ENCODE measurements at regions not wholly inside any gene's neighbourhood (a gene's known extent, or its start where the extent isn't known, plus 50 kb on each side); places are given as distances from the start of the nearest gene placed in this dataset.

- in situ Hi-C loops (cut with HindIII; ENCODE audit: low pct_unique_long_range_greater_than_20kb, low sequenced_read_pairs): no loop called here
- DNase-seq (ENCODE audit: low read depth, low spot score): no peak
Measured at GRCh38 chr7:116083796-116084195, 53.2 kb upstream of the TFEC start.

- no peak for DNase-seq (ENCODE audit: low read depth, low spot score)
- in situ Hi-C loops (cut with HindIII; ENCODE audit: low pct_unique_long_range_greater_than_20kb, low sequenced_read_pairs): no loop called here
Measured at GRCh38 chr7:116086547-116087045, 56.0 kb upstream of the TFEC start.

GRCh38 chr7:116087291-116087690, 56.7 kb upstream of the TFEC start:
- in situ Hi-C loops (cut with HindIII; ENCODE audit: low pct_unique_long_range_greater_than_20kb, low sequenced_read_pairs): no loop called here
- no peak for DNase-seq (ENCODE audit: low read depth, low spot score)

- in situ Hi-C loops (cut with HindIII; ENCODE audit: low pct_unique_long_range_greater_than_20kb, low sequenced_read_pairs): no loop called here
Measured at GRCh38 chr7:116087984-116088383, 57.4 kb upstream of the TFEC start.

GRCh38 chr7:116089293-116089692, 58.7 kb upstream of the TFEC start:
- DNase-seq (ENCODE audit: low read depth, low spot score): no peak
- in situ Hi-C loops (cut with HindIII; ENCODE audit: low pct_unique_long_range_greater_than_20kb, low sequenced_read_pairs): no loop called here

More at GRCh38 chr7:116087984-116088383, 57.4 kb upstream of the TFEC start:
- no peak for DNase-seq (ENCODE audit: low read depth, low spot score)

GRCh38 chr7:116093516-116094301, 63.1 kb upstream of the TFEC start:
- in situ Hi-C loops (cut with HindIII; ENCODE audit: low pct_unique_long_range_greater_than_20kb, low sequenced_read_pairs): no loop called here
- no peak for DNase-seq (ENCODE audit: low read depth, low spot score)

GRCh38 chr7:116095396-116095795, 64.8 kb upstream of the TFEC start:
- no peak for DNase-seq (ENCODE audit: low read depth, low spot score)
- in situ Hi-C loops (cut with HindIII; ENCODE audit: low pct_unique_long_range_greater_than_20kb, low sequenced_read_pairs): no loop called here

GRCh38 chr7:116097365-116098009, 66.9 kb upstream of the TFEC start:
- in situ Hi-C loops (cut with HindIII; ENCODE audit: low pct_unique_long_range_greater_than_20kb, low sequenced_read_pairs): no loop called here
- no peak for DNase-seq (ENCODE audit: low read depth, low spot score)

- in situ Hi-C loops (cut with HindIII; ENCODE audit: low pct_unique_long_range_greater_than_20kb, low sequenced_read_pairs): no loop called here
- DNase-seq (ENCODE audit: low read depth, low spot score): no peak
Measured at GRCh38 chr7:116098175-116098574, 67.6 kb upstream of the TFEC start.

GRCh38 chr7:116100626-116101025, 70.1 kb upstream of the TFEC start:
- DNase-seq (ENCODE audit: low read depth, low spot score): no peak
- in situ Hi-C loops (cut with HindIII; ENCODE audit: low pct_unique_long_range_greater_than_20kb, low sequenced_read_pairs): no loop called here

GRCh38 chr7:116101704-116102103, 71.1 kb upstream of the TFEC start:
- DNase-seq (ENCODE audit: low read depth, low spot score): no peak
- in situ Hi-C loops (cut with HindIII; ENCODE audit: low pct_unique_long_range_greater_than_20kb, low sequenced_read_pairs): no loop called here

- in situ Hi-C loops (cut with HindIII; ENCODE audit: low pct_unique_long_range_greater_than_20kb, low sequenced_read_pairs): no loop called here
- no peak for DNase-seq (ENCODE audit: low read depth, low spot score)
Measured at GRCh38 chr7:116111475-116111874, 80.9 kb upstream of the TFEC start.

- in situ Hi-C loops (cut with HindIII; ENCODE audit: low pct_unique_long_range_greater_than_20kb, low sequenced_read_pairs): no loop called here
- DNase-seq (ENCODE audit: low read depth, low spot score): no peak
Measured at GRCh38 chr7:116113310-116113709, 82.7 kb upstream of the TFEC start.

- in situ Hi-C loops (cut with HindIII; ENCODE audit: low pct_unique_long_range_greater_than_20kb, low sequenced_read_pairs): no loop called here
- no peak for DNase-seq (ENCODE audit: low read depth, low spot score)
Measured at GRCh38 chr7:116120839-116121238, 89.5 kb upstream of the TES start.

GRCh38 chr7:116122972-116123595, 87.3 kb upstream of the TES start:
- DNase-seq (ENCODE audit: low read depth, low spot score): peak; percentile 68
- in situ Hi-C loops (cut with HindIII; ENCODE audit: low pct_unique_long_range_greater_than_20kb, low sequenced_read_pairs): no loop called here

GRCh38 chr7:116128139-116128538, 82.2 kb upstream of the TES start:
- no peak for DNase-seq (ENCODE audit: low read depth, low spot score)
- in situ Hi-C loops (cut with HindIII; ENCODE audit: low pct_unique_long_range_greater_than_20kb, low sequenced_read_pairs): no loop called here

- no peak for DNase-seq (ENCODE audit: low read depth, low spot score)
- in situ Hi-C loops (cut with HindIII; ENCODE audit: low pct_unique_long_range_greater_than_20kb, low sequenced_read_pairs): no loop called here
Measured at GRCh38 chr7:116135306-116135705, 75.0 kb upstream of the TES start.

- in situ Hi-C loops (cut with HindIII; ENCODE audit: low pct_unique_long_range_greater_than_20kb, low sequenced_read_pairs): no loop called here
- DNase-seq (ENCODE audit: low read depth, low spot score): peak; percentile 91
Measured at GRCh38 chr7:116138202-116138801, 72.0 kb upstream of the TES start.

All from SK-MEL-5 (cell line).